CD4-positive, alpha-beta memory T cell (primary cell): ENCODE measurements at regions not wholly inside any gene's neighbourhood (a gene's known extent, or its start where the extent isn't known, plus 50 kb on each side); places are given as distances from the start of the nearest gene placed in this dataset.
"Not testable (repeated sequence)": the region's sequence is repeated elsewhere in the genome, so short reads cannot be mapped to it uniquely, and the experiment has no call there.

Experiments used
- CTCF ChIA-PET: fragments of 350-600 bp; sonication (Branson Sonifier 250); formaldehyde crosslinking; loops from one replicate; lab custom pipeline; 2021; ENCODE audit warnings: inconsistent platforms; ENCODE audit not compliant: partially characterized antibody; lab: Charles Lee
- POLR2A ChIA-PET: fragments of 350-600 bp; sonication (Branson Sonifier 250); formaldehyde crosslinking; loops from one replicate; lab custom pipeline; 2021; ENCODE audit not compliant: partially characterized antibody; lab: Charles Lee
- DNase-seq, 5 donors: peaks; one replicate each; pipeline versions ENCODE4 v3.0.0 to v3.0.0-alpha.2; 2020 to 2022; ENCODE audit warnings: mixed read lengths in 1 of 5
- H3K27ac ChIP-seq: one replicate; pipeline ENCODE4 v1.7.0; 2013; ENCODE audit warnings: low read depth, low read length
- H3K27me3 ChIP-seq: 2 replicates; pipeline ENCODE4 v1.7.0; 2013; ENCODE audit warnings: mild to moderate bottlenecking, low read length, moderate library complexity; ENCODE audit not compliant: insufficient read depth
- H3K36me3 ChIP-seq: 2 replicates; pipeline ENCODE4 v1.7.0; 2013; ENCODE audit warnings: mild to moderate bottlenecking, low read length, moderate library complexity; ENCODE audit not compliant: insufficient read depth
- H3K4me1 ChIP-seq: 2 replicates; pipeline ENCODE4 v1.7.0; 2013; ENCODE audit warnings: mild to moderate bottlenecking, low read length, moderate library complexity; ENCODE audit not compliant: insufficient read depth
- H3K4me3 ChIP-seq, 2 donors: one replicate each; pipeline ENCODE4 v1.7.0; 2013; ENCODE audit warnings: low read length in 2 of 2, mild to moderate bottlenecking in 1 of 2
- H3K9me3 ChIP-seq, 2 donors: one replicate each; pipeline ENCODE4 v1.7.0; 2013; ENCODE audit warnings: low read length in 2 of 2, control low read depth in 1 of 2; ENCODE audit not compliant: control insufficient read depth in 1 of 2
- H3K27ac Mint-ChIP-seq, 7 donors: one replicate each; pipeline ENCODE4 v1.8.0; 2020 to 2021; ENCODE audit warnings: mixed read lengths in 7 of 7, mild to moderate bottlenecking in 6 of 7, inconsistent platforms in 3 of 7, moderate library complexity in 3 of 7
- H3K27me3 Mint-ChIP-seq, 2 donors: one replicate each; pipeline ENCODE4 v1.8.0; 2020 to 2021; ENCODE audit warnings: mixed read lengths in 2 of 2
- H3K36me3 Mint-ChIP-seq, 2 donors: one replicate each; pipeline ENCODE4 v1.8.0; 2020 to 2021; ENCODE audit warnings: mixed read lengths in 2 of 2, inconsistent platforms in 1 of 2, mild to moderate bottlenecking in 1 of 2
- H3K4me1 Mint-ChIP-seq, 4 donors: one replicate each; pipeline ENCODE4 v1.8.0; 2020 to 2021; ENCODE audit warnings: mixed read lengths in 4 of 4, mild to moderate bottlenecking in 1 of 4
- H3K4me3 Mint-ChIP-seq, 8 donors: one replicate each; pipeline ENCODE4 v1.8.0; 2020 to 2021; ENCODE audit warnings: mixed read lengths in 8 of 8, mild to moderate bottlenecking in 7 of 8, moderate library complexity in 6 of 8, inconsistent platforms in 3 of 8
- H3K9me3 Mint-ChIP-seq, 8 donors: one replicate each; pipeline ENCODE4 v1.8.0; 2020 to 2021; ENCODE audit warnings: mixed read lengths in 8 of 8, mild to moderate bottlenecking in 5 of 8, inconsistent platforms in 3 of 8, moderate library complexity in 1 of 8
- intact Hi-C: fragments of 100-400 bp; cut with micrococcal nuclease; formaldehyde crosslinking; loops from one replicate; pipeline ENCODE4 v1.15.1; 2023

DNA sequence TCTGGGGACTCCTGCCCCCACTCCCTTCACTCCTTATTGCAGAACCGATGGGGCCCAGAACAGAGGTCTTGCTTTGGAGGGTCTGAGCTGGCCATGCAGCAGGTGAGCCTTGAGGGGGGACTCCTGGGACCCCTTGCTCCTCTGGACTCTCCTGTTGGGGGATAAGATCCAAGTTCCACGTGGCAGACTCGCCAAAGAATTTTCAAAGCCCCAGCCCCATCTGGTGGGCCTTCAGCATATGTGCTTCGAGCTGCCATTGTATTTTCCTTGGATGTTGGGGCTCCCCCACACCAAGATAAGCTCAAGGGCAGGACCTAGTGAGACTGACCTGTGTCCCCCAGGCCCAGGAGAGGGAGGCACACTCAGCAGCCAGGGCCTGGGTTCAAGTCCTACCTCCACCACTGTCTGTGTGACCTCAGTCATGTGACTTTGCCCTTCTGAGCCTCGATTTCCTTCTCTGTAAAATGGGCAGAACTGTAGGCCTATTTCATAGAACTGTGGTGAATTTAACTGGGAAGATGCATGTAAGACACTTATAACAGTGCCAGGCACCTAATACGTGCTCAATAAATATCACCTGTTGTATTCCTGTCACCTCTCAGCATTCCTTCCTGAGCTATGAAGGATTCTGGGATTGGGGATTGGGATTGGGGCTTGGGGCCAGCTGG lies 115.5 kb downstream of the VEGFA start:
- Mint-ChIP-seq H3K27me3 (peaks cover 8 to 17% of the 10 kb centered on the region in 2 donors), H3K9me3 (peaks cover 0 to 2% (median 0%) of the 10 kb centered on the region in 8 donors), H3K4me3 (no peak overlapping the region), H3K4me1 (no peaks in the 10 kb centered on the region), H3K27ac (no peak overlapping the region), H3K36me3 (no peaks in the 10 kb centered on the region)
- no peak overlapping the region for H3K4me3 ChIP-seq
- ChIA-PET CTCF (interaction anchor here (0.8 kb wide), 1 partner anchor 40 kb away, joined by 3 read pairs; no protein-coding TSS in a partner anchor), POLR2A (no interaction called here)
- intact Hi-C loops, result no loop called here
- no peaks in the 10 kb centered on the region for H3K27me3 ChIP-seq
- no peak for DNase-seq
- no peaks in the 10 kb centered on the region for H3K36me3 ChIP-seq
- no peaks in the 10 kb centered on the region for H3K4me1 ChIP-seq
- no peak overlapping the region for H3K27ac ChIP-seq
- no peaks in the 10 kb centered on the region for H3K9me3 ChIP-seq

- CTCF ChIA-PET, result no interaction called here
- H3K36me3 ChIP-seq, result no peaks in the 10 kb centered on the region
- intact Hi-C loops, result no loop called here
- no peaks in the 10 kb centered on the region for H3K4me1 ChIP-seq
- no peaks in the 10 kb centered on the region for H3K27me3 ChIP-seq
- H3K9me3 ChIP-seq, result no peaks in the 10 kb centered on the region
- Mint-ChIP-seq H3K27ac (no peak overlapping the region), H3K27me3 (peaks cover 6 to 12% of the 10 kb centered on the region in 2 donors), H3K9me3 (peaks cover 0 to 2% (median 0%) of the 10 kb centered on the region in 8 donors), H3K36me3 (no peaks in the 10 kb centered on the region), H3K4me3 (no peak overlapping the region), H3K4me1 (no peaks in the 10 kb centered on the region)
- H3K4me3 ChIP-seq, result no peak overlapping the region
- DNase-seq, result no peak
- POLR2A ChIA-PET, result no interaction called here
- H3K27ac ChIP-seq, result no peak overlapping the region
These were observed 114.6 kb downstream of the VEGFA start for GRCh38 chr6:43884652-43885022.

DNA sequence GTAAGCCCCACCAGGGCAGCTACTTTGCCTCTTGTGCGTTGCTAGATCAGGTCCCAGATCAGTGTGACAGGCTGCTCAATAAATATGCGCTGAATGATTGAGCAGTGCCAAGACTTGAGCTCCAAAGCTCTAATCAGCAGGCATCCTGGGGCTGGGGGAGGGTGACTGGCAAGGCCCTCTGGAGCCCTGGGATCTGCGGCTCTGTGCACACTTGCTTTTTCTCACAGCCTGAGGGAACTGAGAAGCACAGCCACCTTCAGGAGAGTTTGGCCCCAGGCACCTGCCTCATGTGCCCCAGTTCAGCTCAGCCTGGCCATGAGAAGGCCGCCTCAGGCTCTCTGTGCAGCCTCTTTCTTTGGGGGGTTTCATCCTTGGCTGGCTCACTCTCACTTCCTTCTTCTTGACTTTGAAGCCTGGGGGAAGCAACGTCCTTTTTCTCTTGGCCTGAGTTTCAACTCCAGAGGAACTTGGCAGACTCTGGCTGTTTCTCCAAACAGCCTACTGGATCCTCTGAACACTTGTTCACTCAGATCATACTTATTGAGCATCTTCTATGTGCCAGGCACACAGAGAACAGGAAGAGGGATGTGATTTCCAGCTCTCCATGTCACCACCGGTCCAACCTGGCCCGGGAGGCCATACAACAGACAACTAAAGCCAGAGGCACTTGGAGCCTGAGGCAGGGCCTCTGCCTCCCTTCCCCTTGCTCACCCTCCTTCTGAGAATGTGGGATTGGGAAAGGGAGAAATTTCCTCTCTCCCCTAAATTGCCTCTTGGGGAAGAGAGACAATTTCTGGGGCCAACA lies 114.0 kb downstream of the VEGFA start:
- Mint-ChIP-seq H3K36me3 (no peaks in the 10 kb centered on the region), H3K27me3 (peaks cover 5 to 9% of the 10 kb centered on the region in 2 donors), H3K4me1 (no peaks in the 10 kb centered on the region), H3K4me3 (no peak overlapping the region), H3K9me3 (peaks cover 0 to 2% (median 0%) of the 10 kb centered on the region in 8 donors), H3K27ac (no peak overlapping the region)
- Histone ChIP-seq H3K27me3 (no peaks in the 10 kb centered on the region), H3K9me3 (no peaks in the 10 kb centered on the region), H3K4me3 (no peak overlapping the region), H3K36me3 (no peaks in the 10 kb centered on the region), H3K27ac (no peak overlapping the region), H3K4me1 (no peaks in the 10 kb centered on the region)
- CTCF ChIA-PET, result no interaction called here
- intact Hi-C loops, result no loop called here
- no peak for DNase-seq
- POLR2A ChIA-PET, result no interaction called here

- H3K4me1 Mint-ChIP-seq, H3K27me3 Mint-ChIP-seq, POLR2A ChIA-PET, H3K36me3 Mint-ChIP-seq, H3K27ac ChIP-seq, H3K36me3 ChIP-seq, H3K4me1 ChIP-seq, H3K4me3 ChIP-seq, H3K9me3 Mint-ChIP-seq, H3K4me3 Mint-ChIP-seq, H3K9me3 ChIP-seq, DNase-seq, CTCF ChIA-PET, intact Hi-C loops, H3K27me3 ChIP-seq: not testable (repeated sequence)
- peak overlapping the region in 1 of 7 donors; percentile 31 for H3K27ac Mint-ChIP-seq
These were observed 112.9 kb downstream of the VEGFA start for GRCh38 chr6:43882690-43883448.

GRCh38 chr6:43880236-43881137 lies 110.5 kb downstream of the VEGFA start:
- no peaks in the 10 kb centered on the region for H3K36me3 ChIP-seq
- intact Hi-C loops, result no loop called here
- ChIA-PET POLR2A (no interaction called here), CTCF (interaction anchor here (1.0 kb wide), 1 partner anchor 10 kb away, joined by 3 read pairs; no protein-coding TSS in a partner anchor)
- no peaks in the 10 kb centered on the region for H3K36me3 Mint-ChIP-seq
- no peaks in the 10 kb centered on the region for H3K9me3 ChIP-seq
- no peak for DNase-seq
- H3K27me3 ChIP-seq, result no peaks in the 10 kb centered on the region
- no peak overlapping the region for H3K27ac ChIP-seq
- H3K4me3 Mint-ChIP-seq, result no peak overlapping the region
- H3K4me1 ChIP-seq, result no peaks in the 10 kb centered on the region
- no peak overlapping the region for H3K27ac Mint-ChIP-seq
- H3K4me1 Mint-ChIP-seq, result no peaks in the 10 kb centered on the region
- H3K4me3 ChIP-seq, result no peak overlapping the region
- H3K27me3 Mint-ChIP-seq, result no peaks in the 10 kb centered on the region
- peaks cover 0 to 2% (median 0%) of the 10 kb centered on the region in 8 donors for H3K9me3 Mint-ChIP-seq

GRCh38 chr6:43879722-43880121 lies 109.7 kb downstream of the VEGFA start:
- H3K27ac Mint-ChIP-seq, result no peak overlapping the region

More at GRCh38 chr6:43879722-43880121, 109.7 kb downstream of the VEGFA start:
- Mint-ChIP-seq H3K4me3 (no peak overlapping the region), H3K4me1 (no peaks in the 10 kb centered on the region), H3K36me3 (no peaks in the 10 kb centered on the region), H3K27me3 (no peaks in the 10 kb centered on the region), H3K9me3 (peaks cover 0 to 2% (median 0%) of the 10 kb centered on the region in 8 donors)
- CTCF ChIA-PET, result no interaction called here
- intact Hi-C loops, result no loop called here
- no peaks in the 10 kb centered on the region for H3K36me3 ChIP-seq
- no peak overlapping the region for H3K4me3 ChIP-seq
- H3K27ac ChIP-seq, result no peak overlapping the region
- POLR2A ChIA-PET, result no interaction called here
- DNase-seq, result no peak
- H3K9me3 ChIP-seq, result no peaks in the 10 kb centered on the region
- no peaks in the 10 kb centered on the region for H3K27me3 ChIP-seq
- no peaks in the 10 kb centered on the region for H3K4me1 ChIP-seq
